CMK (cell line): ENCODE measurements at regions not wholly inside any gene's neighbourhood (a gene's known extent, or its start where the extent isn't known, plus 50 kb on each side); places are given as distances from the start of the nearest gene placed in this dataset.

Source experiments
- DNase-seq: peaks from one replicate; pipeline ENCODE4 v3.0.0-alpha.2; 2010; ENCODE audit warnings: low read depth

DNA sequence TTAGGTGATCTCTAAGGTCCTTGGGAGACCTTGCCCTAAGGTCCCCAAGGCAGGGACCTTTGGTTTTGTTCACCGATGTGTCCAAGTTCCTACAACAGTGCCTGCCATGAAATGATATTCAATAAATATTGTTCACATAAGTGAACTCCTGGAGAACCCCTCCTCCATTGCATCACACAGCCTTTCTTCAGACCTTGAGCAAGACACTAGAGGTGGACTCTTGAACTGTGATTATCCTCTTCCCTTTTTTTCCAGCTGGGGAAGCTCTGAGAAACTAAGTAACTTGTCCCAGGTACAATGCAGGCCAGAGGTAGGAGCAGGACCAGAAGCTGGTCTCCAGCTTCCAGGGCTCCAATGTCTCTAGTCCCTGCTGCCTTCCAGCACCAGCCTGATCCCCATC lies 76.6 kb upstream of the LMO1 start:
- no peak for DNase-seq

GRCh38 chr11:8339592-8340022 lies 75.9 kb upstream of the LMO1 start:
- DNase-seq: no peak

DNA sequence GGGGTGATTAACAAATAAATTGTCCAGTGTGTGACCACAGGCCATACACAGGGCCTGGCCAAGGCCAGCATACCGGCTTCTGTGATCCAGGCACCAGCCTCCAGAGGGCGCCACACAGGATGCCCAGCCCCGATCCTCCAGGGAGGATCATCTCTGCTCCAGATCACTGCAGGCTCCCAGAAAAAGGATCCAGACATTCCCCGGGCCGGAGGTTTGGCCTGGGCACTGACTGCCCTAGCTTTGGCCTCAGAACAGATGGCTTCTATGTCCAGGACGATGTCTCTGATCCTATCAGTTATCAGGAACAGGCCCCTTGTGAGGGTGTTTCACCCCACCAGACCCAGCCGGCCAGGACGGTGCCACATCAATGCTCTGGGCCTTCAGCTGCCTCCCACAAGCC lies 74.5 kb upstream of the LMO1 start:
- DNase-seq: no peak

DNA sequence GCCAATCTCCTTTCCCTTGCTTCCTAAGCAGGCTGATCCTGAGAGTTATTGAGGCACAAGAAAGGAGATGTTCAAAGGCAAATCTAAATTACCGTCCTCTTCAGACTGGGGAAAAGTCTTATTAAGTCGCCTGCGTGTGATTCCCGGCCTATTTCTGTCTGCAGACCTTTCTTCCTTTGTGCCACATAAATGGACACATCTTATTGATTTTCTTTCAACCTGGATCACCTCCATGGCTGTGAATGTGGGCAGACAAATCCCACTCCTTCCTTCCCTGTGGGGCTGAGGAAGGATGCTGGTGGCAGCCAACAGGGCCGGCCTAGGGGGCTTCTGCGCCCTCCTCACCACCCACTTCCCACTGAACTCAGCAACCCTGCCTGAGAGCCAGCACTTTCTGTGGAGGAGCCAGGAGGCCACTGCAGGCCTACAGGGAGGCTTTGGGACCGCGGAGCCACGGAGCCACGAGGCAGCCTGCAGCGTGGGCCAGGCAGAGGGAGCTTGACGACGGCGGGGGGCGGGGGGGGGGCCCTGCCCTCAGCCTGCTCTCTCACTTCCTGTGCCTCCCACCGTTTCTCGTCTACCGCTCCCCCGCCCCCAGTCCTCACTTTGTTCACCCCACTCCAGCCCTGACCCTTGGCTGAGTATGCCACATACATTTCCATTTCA lies 73.6 kb upstream of the LMO1 start:
- no peak for DNase-seq

GRCh38 chr11:8336356-8337129 lies 72.9 kb upstream of the LMO1 start:
- no peak for DNase-seq

DNA sequence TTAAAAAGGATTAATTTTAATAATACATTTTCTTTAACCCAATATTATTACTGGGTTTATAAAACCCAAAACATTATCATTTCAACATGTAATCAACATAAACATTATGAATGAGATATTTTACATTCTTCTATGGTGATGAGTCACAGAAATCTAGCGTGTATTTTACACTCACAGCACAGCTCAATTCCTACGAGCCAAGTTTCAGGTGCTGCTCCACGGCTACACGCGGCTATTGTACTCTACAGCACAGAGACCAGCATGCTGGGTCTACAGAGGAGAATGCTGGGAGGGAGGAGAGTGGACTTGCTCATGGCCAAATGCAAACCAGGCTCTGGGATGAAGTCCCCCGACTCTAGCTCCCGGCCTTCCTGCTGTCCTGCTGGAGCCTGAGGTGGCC lies 72.0 kb upstream of the LMO1 start:
- DNase-seq: no peak

DNA sequence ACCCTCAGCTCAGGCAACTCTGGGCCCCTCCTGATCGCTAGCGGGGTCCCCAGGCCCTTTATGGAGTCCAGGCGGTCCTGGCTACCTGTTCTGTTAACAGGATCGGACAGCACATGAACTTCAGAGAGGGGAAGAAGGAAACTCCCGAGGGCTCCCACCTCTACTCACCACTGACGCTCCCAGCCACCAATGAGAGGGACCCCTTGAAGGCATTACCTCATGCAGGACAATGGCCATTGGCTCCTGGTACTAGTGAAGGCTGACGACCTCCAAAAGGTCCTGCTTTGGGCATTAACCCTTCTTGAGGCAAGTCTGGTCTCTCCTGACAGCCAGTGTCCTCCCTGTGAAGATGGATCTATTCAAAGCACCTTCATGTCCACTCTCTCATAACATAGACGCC lies 71.5 kb upstream of the LMO1 start:
- DNase-seq: no peak

DNA sequence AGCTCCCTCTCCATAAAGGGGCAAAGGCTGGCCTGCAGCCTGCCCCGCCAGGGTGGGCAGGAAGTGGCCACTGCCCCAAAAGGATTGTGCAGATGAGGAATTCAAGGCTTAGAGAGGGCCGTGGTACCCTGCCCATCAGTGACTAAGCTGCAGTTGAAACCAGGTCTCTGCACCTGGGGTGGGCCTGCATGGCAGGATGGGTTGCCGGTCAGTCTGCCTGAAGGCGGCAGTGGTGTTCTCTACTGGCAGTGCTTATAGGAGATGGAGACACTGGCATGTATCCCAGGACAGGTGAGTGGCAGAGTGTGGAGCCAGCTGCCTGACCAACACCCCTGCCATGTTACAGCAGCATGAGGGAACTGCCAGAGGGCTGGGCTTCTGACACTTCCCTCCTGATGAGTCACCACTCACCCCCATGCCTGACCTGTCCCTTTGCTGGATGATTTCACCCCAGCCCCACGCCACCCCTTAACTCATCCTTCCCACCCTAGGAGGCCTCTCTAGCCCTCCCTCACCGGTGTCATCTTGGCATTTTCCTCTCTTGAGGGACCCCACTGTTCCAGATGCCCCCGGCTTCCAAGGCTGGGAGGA lies 70.2 kb upstream of the LMO1 start:
- DNase-seq: no peak

DNA sequence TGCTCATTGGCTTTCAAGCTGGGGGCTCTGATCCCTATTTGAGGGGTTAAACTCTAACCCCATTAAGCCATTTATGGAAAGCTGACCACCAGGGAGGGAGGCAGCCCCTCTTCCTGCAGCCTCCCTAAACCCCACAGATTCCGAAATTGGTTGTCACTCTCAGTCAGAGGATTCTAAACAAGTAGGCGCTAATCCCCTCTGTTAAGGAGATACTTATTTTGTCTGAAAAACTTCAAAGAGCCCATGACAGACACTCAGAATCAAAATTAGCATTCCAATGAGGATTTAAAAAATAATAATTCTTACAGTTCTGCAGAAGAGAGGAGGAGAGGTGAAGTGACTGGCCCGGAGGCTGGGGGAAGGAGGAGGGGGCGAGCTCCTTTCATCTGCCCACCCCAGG lies 69.7 kb upstream of the LMO1 start:
- no peak for DNase-seq

DNA sequence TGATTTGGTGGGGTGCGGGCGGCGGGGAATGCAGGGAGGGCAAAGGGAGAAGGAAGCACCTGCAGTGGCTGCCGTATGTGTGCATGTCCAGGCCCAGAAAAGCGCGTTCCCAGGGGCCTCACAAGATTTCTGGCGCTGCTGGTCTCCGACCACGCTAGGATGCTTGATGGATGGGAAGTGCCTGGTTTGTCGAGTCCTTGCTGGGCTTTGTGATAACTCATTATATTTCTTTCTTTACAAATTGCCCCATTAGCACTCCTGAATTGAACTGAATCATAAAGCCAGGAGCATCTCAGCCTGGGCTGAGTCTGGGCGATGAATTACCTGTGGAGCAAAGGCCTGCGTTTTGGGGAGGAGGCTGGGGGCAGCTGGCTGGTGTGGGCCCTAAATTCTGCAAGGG lies 69.2 kb upstream of the LMO1 start:
- no peak for DNase-seq

GRCh38 chr11:8332196-8332595 lies 68.5 kb upstream of the LMO1 start:
- DNase-seq: peak; percentile 30

- no peak for DNase-seq
Observed at GRCh38 chr11:8331767-8332166, 68.1 kb upstream of the LMO1 start.

DNA sequence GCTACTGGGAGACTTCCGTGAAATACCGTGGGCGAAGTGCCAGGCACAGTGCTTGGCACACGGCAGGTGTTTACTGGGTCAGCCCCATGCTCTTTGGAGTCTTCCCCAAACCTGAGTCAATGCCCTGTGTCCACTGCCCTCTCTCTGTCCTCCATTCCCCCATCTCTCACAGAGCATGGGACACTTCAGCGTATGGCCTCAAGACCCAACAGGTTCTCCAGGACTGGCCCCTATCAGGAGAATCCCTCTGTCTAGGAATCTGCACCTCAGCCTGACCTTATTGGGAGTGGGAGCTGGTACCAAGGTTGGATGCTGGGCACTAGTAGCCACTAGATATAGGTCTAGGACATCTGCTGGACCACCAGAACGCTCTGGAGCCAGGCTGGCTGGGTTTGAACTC lies 67.2 kb upstream of the LMO1 start:
- no peak for DNase-seq

- DNase-seq: no peak
Observed at GRCh38 chr11:8330404-8330803, 66.7 kb upstream of the LMO1 start.

- DNase-seq: no peak
Observed at GRCh38 chr11:8329847-8330361, 66.2 kb upstream of the LMO1 start.

DNA sequence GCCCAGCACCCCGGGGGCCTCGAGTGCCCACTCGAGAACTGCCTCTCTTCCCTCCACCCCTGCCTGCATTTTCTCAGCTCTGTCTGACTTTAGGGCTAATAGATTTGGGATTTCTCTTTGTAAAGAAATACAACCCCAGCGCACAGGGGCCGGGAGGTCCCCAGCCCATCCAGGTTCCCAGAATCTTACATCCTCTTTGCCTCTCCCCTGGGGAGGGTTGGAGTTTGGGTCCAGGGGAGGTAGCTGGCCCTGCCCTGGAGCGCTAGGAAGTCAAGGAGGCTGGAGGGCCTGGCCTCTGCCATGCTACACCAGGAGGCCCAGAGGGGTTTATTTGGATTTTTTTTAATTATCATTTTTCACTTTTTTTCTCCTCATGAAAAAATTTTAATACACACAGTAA lies 65.7 kb upstream of the LMO1 start:
- no peak for DNase-seq

- peak; percentile 43 for DNase-seq
Observed at GRCh38 chr11:8328848-8329330, 65.2 kb upstream of the LMO1 start.

DNA sequence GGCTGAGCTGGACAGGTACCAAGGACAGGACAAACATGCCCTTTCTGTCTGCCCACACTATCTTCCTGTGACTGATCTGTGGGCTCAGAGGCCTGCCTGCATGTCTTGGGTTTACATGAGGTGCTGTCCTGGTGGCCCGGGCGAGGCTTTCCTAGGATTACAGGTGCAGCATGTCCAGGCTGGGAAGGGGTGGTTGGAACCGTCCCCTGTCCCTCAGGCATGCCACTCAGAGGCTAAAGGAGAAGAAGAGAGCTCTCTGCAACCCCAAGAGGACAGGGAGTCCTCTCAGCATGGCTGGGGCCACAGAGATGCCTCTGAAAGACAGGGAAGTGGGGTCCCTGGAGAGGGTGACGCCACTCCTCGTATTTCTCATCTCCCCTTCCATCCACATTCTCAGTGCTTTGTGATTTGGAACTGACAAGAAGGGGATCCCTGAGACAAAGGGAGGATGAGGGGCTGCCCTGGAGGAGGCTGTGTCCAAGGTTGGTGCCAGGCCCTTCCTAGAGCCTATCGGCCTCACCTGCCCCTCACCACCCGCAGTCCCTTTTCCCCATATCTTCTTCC lies 64.6 kb upstream of the LMO1 start:
- no peak for DNase-seq

DNA sequence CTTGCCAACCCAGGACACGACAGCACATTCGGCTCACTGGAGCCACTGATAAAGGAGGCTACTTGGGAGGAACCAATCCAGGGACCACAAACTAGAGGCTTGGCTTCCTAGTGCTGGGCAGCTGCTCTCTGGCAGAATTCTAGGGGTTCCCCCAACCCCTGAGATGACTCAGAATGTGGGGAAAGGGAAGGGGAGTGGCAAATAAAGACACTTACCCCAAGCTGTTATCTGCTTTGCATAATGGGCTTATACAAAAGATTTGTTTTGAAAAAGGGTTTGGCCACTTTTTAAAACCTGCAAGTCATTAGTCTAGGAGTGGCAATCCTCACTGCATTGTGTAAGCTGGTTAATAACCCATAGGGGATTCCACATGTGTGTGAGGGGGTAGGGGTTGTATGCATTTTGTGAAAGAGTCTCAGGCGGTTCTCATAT lies 64.1 kb upstream of the LMO1 start:
- DNase-seq: no peak

- DNase-seq: no peak
Observed at GRCh38 chr11:8326337-8326736, 62.7 kb upstream of the LMO1 start.

DNA sequence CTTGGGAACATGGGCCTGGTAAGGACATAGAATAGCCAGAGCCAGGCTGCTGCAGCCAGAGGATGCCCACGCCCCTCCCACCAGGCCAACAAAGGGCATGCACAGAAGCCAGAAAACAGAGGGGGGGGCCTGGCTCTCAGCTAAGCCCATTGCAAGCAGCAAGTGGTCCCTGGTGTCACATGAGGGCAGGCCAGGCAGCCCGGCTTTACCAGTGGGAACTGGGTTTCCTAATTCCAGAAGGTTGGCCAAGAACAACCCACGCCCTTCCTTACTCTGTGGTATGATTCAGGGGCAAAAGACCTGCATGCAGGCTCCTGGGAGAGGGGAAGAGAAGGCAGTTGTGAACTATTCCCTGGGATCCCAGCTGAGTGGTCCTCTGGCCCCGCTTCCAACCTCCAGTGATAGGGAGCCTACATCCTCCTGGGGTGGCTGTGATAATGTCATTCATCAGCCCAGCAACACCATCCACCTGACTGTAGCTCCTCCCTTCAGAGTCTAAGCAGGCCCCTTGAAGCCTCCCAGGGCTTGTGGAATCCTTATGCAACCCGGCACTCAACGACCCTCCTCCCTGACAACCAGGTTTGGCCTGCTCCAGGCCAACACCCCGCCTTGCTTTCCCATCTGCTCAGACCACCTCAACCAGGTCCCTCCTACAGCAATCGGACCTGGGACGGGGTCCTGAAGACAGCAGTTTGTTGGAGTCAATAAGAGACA lies 62.1 kb upstream of the LMO1 start:
- no peak for DNase-seq
